HUES48 (cell line): ENCODE measurements at regions not wholly inside any gene's neighbourhood (a gene's known extent, or its start where the extent isn't known, plus 50 kb on each side); places are given as distances from the start of the nearest gene placed in this dataset.

Source experiments
- H3K27ac ChIP-seq: one replicate; pipeline ENCODE4 v1.7.0; 2013; ENCODE audit warnings: low read depth, low read length, inconsistent platforms
- H3K27me3 ChIP-seq: 2 replicates; pipeline ENCODE4 v1.6.1; 2013; ENCODE audit warnings: mild to moderate bottlenecking, low read length; ENCODE audit not compliant: control insufficient read depth, insufficient read depth
- H3K36me3 ChIP-seq: 2 replicates; pipeline ENCODE4 v1.6.1; 2013; ENCODE audit warnings: low read length; ENCODE audit not compliant: control insufficient read depth, insufficient read depth
- H3K4me1 ChIP-seq: 2 replicates; pipeline ENCODE4 v1.6.1; 2013; ENCODE audit warnings: mild to moderate bottlenecking, low read length; ENCODE audit not compliant: control insufficient read depth, insufficient read depth
- H3K4me3 ChIP-seq: 2 replicates; pipeline ENCODE4 v1.5.1; 2013; ENCODE audit warnings: mild to moderate bottlenecking, low read depth, low read length
- H3K9ac ChIP-seq: 2 replicates; pipeline ENCODE4 v1.6.1; 2013; ENCODE audit warnings: mild to moderate bottlenecking, low read depth, low read length, moderate library complexity
- H3K9me3 ChIP-seq: 2 replicates; pipeline ENCODE4 v1.6.1; 2013; ENCODE audit warnings: low read length; ENCODE audit not compliant: control insufficient read depth, insufficient read depth

DNA sequence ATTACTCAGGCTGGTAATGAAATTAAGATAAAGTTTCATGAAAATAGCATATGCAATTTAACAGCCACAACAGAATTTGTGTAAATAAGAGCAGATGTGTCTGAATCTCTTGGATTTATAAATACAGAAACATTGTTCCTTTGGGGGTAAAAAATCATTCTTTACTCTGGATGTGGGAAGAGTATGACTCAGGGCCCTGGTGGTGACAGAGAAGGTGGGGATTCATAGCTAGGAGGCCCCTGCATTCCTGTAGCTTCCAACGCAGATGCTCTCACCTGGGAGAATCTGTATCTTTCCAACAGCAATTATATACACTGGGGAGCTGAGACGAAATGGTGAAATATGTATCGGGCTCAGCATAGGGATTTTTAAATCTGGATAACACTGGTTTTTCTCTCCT is 167.6 kb upstream of the CADPS start:
- Histone ChIP-seq H3K4me1 (no peaks in the 10 kb centered on the region), H3K9me3 (no peaks in the 10 kb centered on the region), H3K9ac (no peak overlapping the region), H3K36me3 (no peaks in the 10 kb centered on the region), H3K27ac (no peak overlapping the region), H3K27me3 (no peaks in the 10 kb centered on the region), H3K4me3 (no peak overlapping the region)

DNA sequence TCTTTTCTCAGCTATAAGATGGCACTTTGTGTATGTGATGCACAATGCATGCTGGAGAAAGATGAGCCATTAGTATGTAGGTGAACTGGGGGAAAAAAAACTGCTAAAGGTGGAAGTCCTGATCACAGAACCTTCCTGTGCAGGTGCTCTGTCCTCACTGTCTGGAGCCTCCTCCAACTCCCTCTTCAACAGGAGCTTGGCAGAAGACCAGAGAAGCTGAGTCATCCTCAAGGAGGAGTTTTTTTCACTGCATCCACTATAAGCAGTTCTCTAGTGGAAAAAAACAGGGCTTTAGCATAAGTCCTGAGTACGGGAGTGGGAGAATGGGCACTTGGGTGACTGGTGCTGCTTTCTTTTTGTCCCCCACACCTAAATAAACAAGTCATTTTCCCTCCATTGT is 168.4 kb upstream of the CADPS start:
- H3K27me3 ChIP-seq = no peaks in the 10 kb centered on the region
- H3K4me3 ChIP-seq = no peak overlapping the region
- no peak overlapping the region for H3K27ac ChIP-seq
- no peaks in the 10 kb centered on the region for H3K36me3 ChIP-seq
- H3K4me1 ChIP-seq = no peaks in the 10 kb centered on the region
- no peak overlapping the region for H3K9ac ChIP-seq
- no peaks in the 10 kb centered on the region for H3K9me3 ChIP-seq

DNA sequence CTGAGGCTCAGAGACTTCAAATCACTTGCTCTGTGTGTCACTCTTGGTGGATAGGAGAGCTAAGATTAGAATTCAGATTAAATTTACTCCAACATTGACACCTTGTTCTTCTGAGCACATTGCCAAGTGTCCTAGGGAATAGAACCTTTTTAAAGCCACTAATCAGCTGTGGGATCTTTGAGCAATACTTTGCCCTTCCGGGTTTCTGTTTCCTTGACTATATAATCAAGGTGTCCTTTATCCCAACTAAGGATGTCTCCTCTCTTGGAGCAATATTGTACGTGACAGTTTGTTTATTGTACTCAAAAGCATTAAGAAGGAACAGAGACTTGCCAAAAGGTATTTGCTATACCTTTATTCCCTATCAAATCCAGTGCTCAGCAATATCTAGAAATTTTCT is 170.9 kb upstream of the CADPS start:
- H3K9ac ChIP-seq = no peak overlapping the region
- no peaks in the 10 kb centered on the region for H3K9me3 ChIP-seq
- no peaks in the 10 kb centered on the region for H3K4me1 ChIP-seq
- H3K36me3 ChIP-seq = no peaks in the 10 kb centered on the region
- no peak overlapping the region for H3K27ac ChIP-seq
- no peak overlapping the region for H3K4me3 ChIP-seq
- H3K27me3 ChIP-seq = no peaks in the 10 kb centered on the region

DNA sequence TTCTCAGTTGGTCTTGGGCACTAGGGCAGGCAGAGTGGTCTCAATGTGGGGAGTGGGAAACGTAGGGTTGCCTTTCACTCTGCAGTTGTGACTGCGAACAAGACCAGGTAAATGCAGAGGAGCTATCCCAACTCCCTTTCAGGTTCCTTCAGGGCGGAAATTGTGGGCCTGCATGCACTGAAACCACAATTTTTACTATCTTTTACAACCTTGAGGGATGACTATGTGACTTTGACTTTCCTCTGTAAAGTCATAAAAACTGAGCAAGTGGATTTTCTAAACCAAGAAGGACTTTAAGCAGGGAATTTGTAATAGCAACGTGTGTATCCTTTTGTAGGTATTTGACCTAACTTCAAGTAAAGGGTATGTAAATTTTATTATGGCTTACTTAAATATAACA is 171.4 kb upstream of the CADPS start:
- Histone ChIP-seq H3K36me3 (no peaks in the 10 kb centered on the region), H3K9ac (no peak overlapping the region), H3K4me1 (0 out of 2 replicates have a peak, but pooled peaks cover 1% of the 10 kb centered on the region), H3K27me3 (no peaks in the 10 kb centered on the region), H3K27ac (no peak overlapping the region), H3K4me3 (no peak overlapping the region), H3K9me3 (no peaks in the 10 kb centered on the region)

DNA sequence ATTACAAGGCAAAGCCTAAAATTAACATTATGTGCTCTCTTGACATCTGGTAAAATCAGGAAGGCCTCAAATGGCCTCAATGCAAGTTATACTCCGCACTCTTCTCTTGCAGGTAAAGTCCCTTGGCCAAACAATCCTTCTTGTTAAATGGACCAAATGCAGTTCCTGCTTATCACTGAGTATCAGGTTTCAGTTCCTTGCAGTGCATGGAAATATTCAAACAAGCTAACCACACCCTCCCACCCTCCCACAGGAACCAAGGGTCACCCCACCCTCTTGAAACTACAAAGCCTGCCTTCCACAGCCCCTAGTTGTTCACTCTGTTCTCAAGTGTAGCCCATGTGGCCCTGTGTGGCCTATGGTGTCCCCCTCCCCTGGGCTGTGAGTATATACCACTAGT is 171.9 kb upstream of the CADPS start:
- Histone ChIP-seq H3K4me1 (peaks cover 6% of the 10 kb centered on the region; the same call in 1 of the 2 replicates), H3K36me3 (no peaks in the 10 kb centered on the region), H3K9me3 (no peaks in the 10 kb centered on the region), H3K4me3 (no peak overlapping the region), H3K9ac (no peak overlapping the region), H3K27me3 (no peaks in the 10 kb centered on the region), H3K27ac (no peak overlapping the region)

DNA sequence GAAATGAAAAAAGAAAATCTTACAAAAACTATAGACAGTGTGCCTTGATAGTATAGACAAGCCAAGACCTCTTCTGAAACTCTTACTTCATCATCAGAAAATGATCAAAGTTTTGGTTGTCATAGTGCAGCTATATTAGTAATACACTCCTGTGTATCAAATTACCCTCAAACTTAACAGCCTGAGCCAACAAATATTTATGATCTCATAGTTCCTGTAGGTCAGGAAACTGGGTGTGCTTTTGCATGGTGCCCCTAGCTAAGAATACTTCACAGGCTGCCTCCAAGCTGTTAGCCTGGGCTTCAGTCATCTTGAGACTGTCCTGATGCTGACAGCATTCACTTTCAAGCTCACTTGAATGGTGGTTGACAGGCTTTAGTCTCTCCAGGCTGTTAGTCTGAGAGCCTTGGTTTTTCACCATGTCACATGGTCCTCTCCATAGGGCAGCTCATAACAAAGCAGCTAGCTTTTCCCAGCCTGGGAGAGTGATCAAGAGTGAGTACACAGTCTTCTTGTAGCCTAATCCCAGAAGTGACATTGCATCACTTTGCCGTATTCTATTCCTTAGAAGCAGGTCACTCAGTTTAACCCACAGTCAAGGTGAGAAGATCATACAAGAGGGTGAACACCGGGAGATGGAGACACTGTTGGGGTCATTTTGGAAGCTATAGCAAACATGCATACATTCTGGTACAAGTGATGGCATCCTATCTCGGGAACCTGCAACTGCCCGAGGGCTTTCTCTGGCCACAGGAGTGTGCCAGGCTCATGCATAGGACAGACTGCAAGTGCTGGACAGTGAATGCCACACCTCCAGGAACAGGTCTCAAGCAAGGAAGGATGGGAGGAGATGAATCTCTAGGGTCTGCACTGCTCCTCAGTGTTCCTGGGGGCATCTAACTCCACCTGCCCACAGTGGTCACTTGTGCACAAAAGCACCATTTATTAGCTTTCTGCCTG is 173.4 kb upstream of the CADPS start:
- no peak overlapping the region for H3K4me3 ChIP-seq
- no peaks in the 10 kb centered on the region for H3K9me3 ChIP-seq
- H3K27me3 ChIP-seq = no peaks in the 10 kb centered on the region
- no peak overlapping the region for H3K9ac ChIP-seq
- no peak overlapping the region for H3K27ac ChIP-seq
- peaks cover 7% of the 10 kb centered on the region; the same call in 1 of the 2 replicates for H3K4me1 ChIP-seq
- no peaks in the 10 kb centered on the region for H3K36me3 ChIP-seq

DNA sequence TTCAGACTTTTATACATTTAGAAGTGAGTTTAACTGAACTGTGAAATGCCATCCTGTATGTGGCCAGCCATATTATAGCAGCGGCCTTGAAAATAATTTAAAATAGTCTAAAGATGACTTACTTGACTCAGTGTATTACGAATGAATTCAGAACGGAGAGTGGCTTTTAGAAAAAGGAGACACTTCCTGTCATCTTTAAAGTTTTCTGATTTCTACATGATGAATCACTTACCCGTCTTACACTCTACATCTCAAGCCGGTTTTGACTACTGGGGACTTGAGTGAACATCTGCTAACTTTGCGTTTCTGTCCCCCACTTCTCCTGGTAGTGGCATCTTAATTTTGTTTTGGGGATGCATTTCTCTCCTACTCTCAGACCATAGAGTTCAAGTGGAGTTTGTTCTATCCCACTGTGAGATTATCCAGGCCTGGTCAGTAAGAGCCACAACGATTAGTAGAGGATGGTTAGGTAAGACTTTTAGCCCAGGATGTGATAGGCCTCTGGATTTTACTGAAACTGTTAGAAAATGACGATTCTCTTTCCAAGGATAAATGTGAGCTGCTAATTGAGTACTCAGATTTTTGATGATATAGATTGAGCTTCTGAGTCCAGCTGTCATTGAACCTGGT is 175.4 kb upstream of the CADPS start:
- no peak overlapping the region for H3K4me3 ChIP-seq
- no peaks in the 10 kb centered on the region for H3K36me3 ChIP-seq
- no peak overlapping the region for H3K9ac ChIP-seq
- peaks cover 7% of the 10 kb centered on the region; the same call in 1 of the 2 replicates for H3K4me1 ChIP-seq
- no peak overlapping the region for H3K27ac ChIP-seq
- H3K9me3 ChIP-seq = no peaks in the 10 kb centered on the region
- no peaks in the 10 kb centered on the region for H3K27me3 ChIP-seq

DNA sequence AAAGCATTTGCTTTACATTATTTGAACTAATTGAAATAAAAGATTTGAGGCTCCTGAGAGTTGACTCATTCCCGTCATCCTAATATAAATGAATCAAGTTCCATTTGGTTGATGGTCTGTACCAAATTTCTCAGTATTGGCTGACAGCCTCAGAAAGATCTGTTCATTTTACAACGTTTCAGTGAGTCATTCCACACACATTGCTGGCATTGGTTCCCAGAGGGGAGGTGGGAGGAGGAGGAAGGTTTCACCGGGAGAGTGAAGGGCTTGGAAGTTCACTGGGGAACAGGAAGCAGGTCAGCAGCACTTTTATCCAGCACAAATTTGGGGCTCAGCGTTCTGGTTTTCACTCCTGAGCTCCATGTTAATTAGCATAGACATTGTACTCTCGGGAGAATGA is 176.7 kb upstream of the CADPS start:
- no peak overlapping the region for H3K4me3 ChIP-seq
- no peaks in the 10 kb centered on the region for H3K36me3 ChIP-seq

DNA sequence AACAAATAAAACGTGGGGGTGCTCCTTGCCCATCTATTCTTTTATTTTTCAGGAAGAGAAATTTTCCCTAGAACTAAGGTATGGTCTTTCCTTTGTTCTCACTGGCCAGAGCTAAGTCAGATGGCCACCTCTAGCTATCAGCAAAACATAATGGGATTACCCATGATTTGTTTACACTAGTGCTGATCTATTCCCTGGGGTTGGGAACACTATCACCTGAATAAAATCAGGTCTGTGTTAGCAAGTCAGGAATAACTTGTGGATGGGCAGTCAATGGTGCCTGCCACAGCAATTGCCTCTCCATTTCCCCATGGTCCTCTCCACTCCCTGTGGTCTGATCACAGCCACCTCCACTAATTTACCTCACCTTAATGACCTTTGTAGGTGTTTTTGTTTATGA is 181.7 kb upstream of the CADPS start:
- Histone ChIP-seq H3K9ac (no peak overlapping the region), H3K4me3 (no peak overlapping the region), H3K27me3 (no peaks in the 10 kb centered on the region), H3K4me1 (peaks cover 12% of the 10 kb centered on the region), H3K9me3 (no peaks in the 10 kb centered on the region), H3K27ac (no peak overlapping the region), H3K36me3 (no peaks in the 10 kb centered on the region)

More for the DNA sequence above, 176.7 kb upstream of the CADPS start:
- H3K9ac ChIP-seq = no peak overlapping the region
- peaks cover 7% of the 10 kb centered on the region; the same call in 1 of the 2 replicates for H3K4me1 ChIP-seq
- no peaks in the 10 kb centered on the region for H3K9me3 ChIP-seq
- H3K27me3 ChIP-seq = no peaks in the 10 kb centered on the region
- H3K27ac ChIP-seq = no peak overlapping the region

DNA sequence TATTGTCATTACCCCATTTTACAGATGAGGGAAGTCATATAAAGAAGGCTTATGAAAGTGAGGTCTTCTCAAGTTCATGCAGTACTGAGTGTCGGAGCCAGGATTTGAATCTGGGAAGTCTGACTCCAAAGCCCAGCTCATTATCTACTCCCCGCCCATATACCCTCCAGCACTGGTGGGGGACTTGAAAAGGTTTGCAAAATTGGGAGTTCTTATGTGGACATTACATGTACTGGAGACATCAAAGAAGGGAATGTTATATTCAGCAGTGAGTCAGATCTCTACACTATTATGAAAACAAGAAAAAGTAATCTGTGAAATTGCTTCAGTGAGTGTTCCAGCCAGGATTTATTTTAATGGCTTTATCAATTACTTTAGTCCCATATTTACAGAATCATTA is 185.2 kb upstream of the CADPS start:
- Histone ChIP-seq H3K27ac (no peak overlapping the region), H3K9me3 (no peaks in the 10 kb centered on the region), H3K4me1 (peaks cover 20% of the 10 kb centered on the region), H3K4me3 (no peak overlapping the region), H3K9ac (no peak overlapping the region), H3K36me3 (no peaks in the 10 kb centered on the region), H3K27me3 (no peaks in the 10 kb centered on the region)

DNA sequence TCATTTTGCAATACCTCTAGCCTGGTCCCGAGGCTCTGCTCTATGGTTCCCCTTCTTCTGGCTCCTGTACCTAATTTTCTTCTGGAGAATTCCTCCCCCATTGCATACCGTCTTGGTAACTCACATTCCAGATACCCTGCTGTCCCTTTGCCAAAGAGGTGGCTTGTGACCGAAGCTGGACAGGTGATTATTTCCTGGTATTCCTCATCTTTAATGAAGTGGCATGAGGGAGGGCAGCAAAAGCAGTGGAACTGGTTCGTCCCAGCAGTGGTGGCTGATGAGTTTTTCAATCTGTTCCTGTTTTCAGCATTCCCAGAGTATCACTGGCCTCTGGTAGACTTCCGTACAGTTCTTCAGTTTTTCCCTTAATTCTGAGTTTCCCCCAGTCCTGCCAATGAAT is 186.2 kb upstream of the CADPS start:
- no peaks in the 10 kb centered on the region for H3K36me3 ChIP-seq
- peaks cover 20% of the 10 kb centered on the region for H3K4me1 ChIP-seq
- H3K9ac ChIP-seq = no peak overlapping the region
- no peaks in the 10 kb centered on the region for H3K9me3 ChIP-seq
- no peak overlapping the region for H3K4me3 ChIP-seq
- H3K27me3 ChIP-seq = no peaks in the 10 kb centered on the region
- no peak overlapping the region for H3K27ac ChIP-seq
